GM12878 (cell line): ENCODE measurements at regions not wholly inside any gene's neighbourhood (a gene's known extent, or its start where the extent isn't known, plus 50 kb on each side); places are given as distances from the start of the nearest gene placed in this dataset.

Experiments used
- ATAC-seq: fragments of 200-7000 bp; cut with Tn5 transposase; 3 replicates; pipeline ENCODE4 v1.9.1; 2020; ENCODE audit warnings: mild to moderate bottlenecking, moderate library complexity
- BruUV-seq: library from RNA; stranded (reverse); fragments of 400-500 nt; replicated peaks from 2 replicates; lab custom pipeline; 2021; lab: Mats Ljungman, UMichigan
- CTCF ChIA-PET: fragments of 300-600 bp; sonication (Branson Sonifier 250); formaldehyde crosslinking; extraction: SDS; loops from one replicate; lab custom pipeline; 2021; ENCODE audit warnings: inconsistent platforms; lab: Yijun Ruan, JAX
- POLR2A ChIA-PET: fragments of 350-600 bp; formaldehyde crosslinking; extraction: SDS; loops from one replicate; lab custom pipeline; 2021; ENCODE audit warnings: inconsistent platforms; lab: Charles Lee
- RAD21 ChIA-PET: fragments of 300-600 bp; sonication (Branson Sonifier 250); formaldehyde crosslinking; loops from one replicate; lab custom pipeline; 2023; ENCODE audit warnings: antibody characterized with exemption; ENCODE audit not compliant: unreplicated experiment; lab: Charles Lee
- SMC1A ChIA-PET: fragments of 300-600 bp; sonication (Branson Sonifier 250); formaldehyde crosslinking; loops from one replicate; lab custom pipeline; 2023; ENCODE audit not compliant: unreplicated experiment, uncharacterized antibody; lab: Charles Lee
- DNase-seq: peaks from one replicate; pipeline ENCODE4 v3.0.0-alpha.2; 2011; ENCODE audit warnings: low read depth, low spot score
- FAIRE-seq: peaks from 3 replicates; lab custom pipeline; 2011; peaks lifted over from hg19 to GRCh38; lab: Jason Lieb, UNC
- H2AFZ ChIP-seq: 2 replicates; pipeline ENCODE4 v1.6.0; 2011; ENCODE audit warnings: low read depth, low read length, control low read depth; ENCODE audit not compliant: control insufficient read depth
- H3K27ac ChIP-seq: 2 replicates; pipeline ENCODE4 v1.5.1; 2011; ENCODE audit warnings: control low read depth; ENCODE audit not compliant: control insufficient read depth, insufficient read depth
- H3K27me3 ChIP-seq, 2 experiments: replicated peaks in 1 of 2; 2 replicates each; pipeline versions ENCODE4 v1.6.0 to v1.6.1; 2011; ENCODE audit warnings: low read length in 1 of 2; ENCODE audit not compliant: control insufficient read depth in 2 of 2, insufficient read depth in 2 of 2
- H3K36me3 ChIP-seq, 2 experiments: 2 replicates each; pipeline ENCODE4 v1.5.1; 2011; ENCODE audit warnings: low read length in 1 of 2; ENCODE audit not compliant: control insufficient read depth in 2 of 2, insufficient read depth in 2 of 2
- H3K4me1 ChIP-seq: 2 replicates; pipeline ENCODE4 v1.6.1; 2011; ENCODE audit warnings: mild to moderate bottlenecking, low read length, moderate library complexity, mixed read lengths; ENCODE audit not compliant: control insufficient read depth, insufficient read depth
- H3K4me2 ChIP-seq: 2 replicates; pipeline ENCODE4 v1.6.0; 2011; ENCODE audit warnings: control low read depth; ENCODE audit not compliant: control insufficient read depth, insufficient read depth
- H3K4me3 ChIP-seq: fragments of 200-600 bp; sonication (generic); 2 replicates; pipeline ENCODE4 v1.5.1; 2016
- H3K79me2 ChIP-seq: 2 replicates; pipeline ENCODE4 v1.6.0; 2011; ENCODE audit warnings: low read length; ENCODE audit not compliant: control insufficient read depth, insufficient read depth
- H3K9ac ChIP-seq: 2 replicates; pipeline ENCODE4 v1.8.0; 2011; ENCODE audit warnings: low read length, control low read depth, mixed read lengths; ENCODE audit not compliant: control insufficient read depth, insufficient read depth
- H3K9me3 ChIP-seq: replicated peaks from 3 replicates; pipeline ENCODE4 v1.5.1; 2011; ENCODE audit warnings: mild to moderate bottlenecking, low read length; ENCODE audit not compliant: control insufficient read depth, insufficient read depth
- H4K20me1 ChIP-seq: 2 replicates; pipeline ENCODE4 v1.6.0; 2011; ENCODE audit not compliant: control insufficient read depth, insufficient read depth
- EGR1 ChIP-seq, 2 experiments: IDR thresholded peaks; 1 replicate in 1 of 2; 2 replicates in 1 of 2; pipeline ENCODE4 v1.6.1; 2011 to 2012; ENCODE audit warnings: low read depth in 2 of 2, low read length in 2 of 2, borderline replicate concordance in 1 of 2, mild to moderate bottlenecking in 1 of 2, moderate library complexity in 1 of 2
- HCFC1 ChIP-seq: fragments of 150-350 bp; IDR thresholded peaks from 2 replicates; pipeline ENCODE4 v1.6.1; 2014; ENCODE audit warnings: low read length
- IKZF2 ChIP-seq, 2 experiments: fragments of 450-650 bp; IDR thresholded peaks; 2 replicates each; pipeline ENCODE4 v1.6.1; 2017; ENCODE audit warnings: mild to moderate bottlenecking in 2 of 2, moderate library complexity in 2 of 2
- KAT2A ChIP-seq: conservative IDR thresholded peaks from 2 replicates; pipeline ENCODE4 v1.6.1; 2011; ENCODE audit warnings: low read depth, low read length; ENCODE audit not compliant: control insufficient read depth
- KLF5 ChIP-seq: fragments of 450-650 bp; IDR thresholded peaks from 2 replicates; pipeline ENCODE4 v1.6.1; 2014; ENCODE audit warnings: mild to moderate bottlenecking; ENCODE audit not compliant: partially characterized antibody
- MEF2A ChIP-seq: IDR thresholded peaks from 2 replicates; pipeline ENCODE4 v1.6.1; 2011; ENCODE audit warnings: low read depth, mild to moderate bottlenecking, low read length, moderate library complexity; ENCODE audit not compliant: insufficient read depth
- POLR2AphosphoS5 ChIP-seq: IDR thresholded peaks from 2 replicates; pipeline ENCODE4 v1.6.1; 2011; ENCODE audit warnings: mild to moderate bottlenecking, low read length, inconsistent platforms
- RUNX3 ChIP-seq: IDR thresholded peaks from 2 replicates; pipeline ENCODE4 v1.6.1; 2012; ENCODE audit warnings: low read length, inconsistent platforms
- SIN3A ChIP-seq: IDR thresholded peaks from 2 replicates; pipeline ENCODE4 v1.6.1; 2012; ENCODE audit warnings: low read depth, low read length, improper control_type of control experiment
- SIX5 ChIP-seq: IDR thresholded peaks from 2 replicates; pipeline ENCODE4 v1.6.1; 2011; ENCODE audit warnings: mild to moderate bottlenecking, low read depth, low read length, moderate library complexity; ENCODE audit not compliant: severe bottlenecking
- SPI1 ChIP-seq: IDR thresholded peaks from 2 replicates; pipeline ENCODE4 v1.6.1; 2011; ENCODE audit warnings: low read depth, mild to moderate bottlenecking, low read length, moderate library complexity, borderline replicate concordance; ENCODE audit not compliant: insufficient read depth
- SREBF1 ChIP-seq: IDR thresholded peaks from 2 replicates; pipeline ENCODE4 v1.6.1; 2012; ENCODE audit warnings: mild to moderate bottlenecking, low read length
- ZNF24 ChIP-seq: fragments of 450-650 bp; IDR thresholded peaks from 2 replicates; pipeline ENCODE4 v1.6.1; 2017; ENCODE audit warnings: antibody characterized with exemption, mild to moderate bottlenecking
- ZZZ3 ChIP-seq: IDR thresholded peaks from 2 replicates; pipeline ENCODE4 v1.6.1; 2011; ENCODE audit warnings: low read depth; ENCODE audit not compliant: control insufficient read depth, insufficient read length
- WGBS: methylation state at CpG from one replicate; pipeline ENCODE4 v1.1.6; 2016; ENCODE audit warnings: low lambda C conversion rate; ENCODE audit not compliant: insufficient replicate concordance, insufficient coverage; ENCODE audit errors: missing lambda C conversion rate; 5-methylcytosine and 5-hydroxymethylcytosine counted together
- in situ Hi-C: fragments of 300-500 bp; cut with MboI; formaldehyde crosslinking; loops from 9 replicates; pipeline ENCODE4 v1.14.3; 2018; ENCODE audit warnings: mixed read lengths
- intact Hi-C: fragments of 100-400 bp; cut with micrococcal nuclease; formaldehyde crosslinking; loops from one replicate; pipeline ENCODE4 v1.14.2; 2022; ENCODE audit not compliant: unreplicated experiment
- TF ChIP-seq, protein P1 (sequence below): fragments of 450-650 bp; IDR thresholded peaks from 2 replicates; pipeline ENCODE4 v1.6.1; 2017; ENCODE audit warnings: mild to moderate bottlenecking, low read depth, inconsistent platforms; ENCODE audit not compliant: poor library complexity, severe bottlenecking

- H3K27ac ChIP-seq = no peak overlapping the region
- CTCF ChIA-PET = no interaction called here
- in situ Hi-C loops (no loop called here), intact Hi-C loops (no loop called here)
- SMC1A ChIA-PET = no interaction called here
- peaks cover 0 to 2% of the 10 kb centered on the region in 2 experiments; a peak in 1 of 4 replicates for H3K27me3 ChIP-seq
- H3K9me3 ChIP-seq = no peaks in the 10 kb centered on the region
- no peaks in the 10 kb centered on the region for H3K36me3 ChIP-seq
- no peaks in the 10 kb centered on the region for H3K4me1 ChIP-seq
- no peaks in the 10 kb centered on the region for H3K79me2 ChIP-seq
- no peak overlapping the region for H3K4me2 ChIP-seq
- FAIRE-seq = no peak
- H3K4me3 ChIP-seq = no peak overlapping the region
- POLR2A ChIA-PET = interaction anchor here (0.6 kb wide), 1 partner anchor 987 kb away, joined by 3 read pairs; no protein-coding TSS in a partner anchor
- WGBS = 34% methylated on average over 4 of the region's 4 CpGs
- ATAC-seq = no peak
- TF ChIP-seq SREBF1 (no peak), EGR1 (IDR thresholded peaks at IDR 0.05; ENCODE audit: borderline replicate concordance in 1 of 2, low read depth in 2 of 2, low read length in 2 of 2) (no peak), POLR2AphosphoS5 (no peak), RUNX3 (no peak), SPI1 (no peak), MEF2A (no peak), KLF5 (no peak), KAT2A (no peak), HCFC1 (no peak), ZZZ3 (no peak), SIN3A (no peak), ZNF24 (no peak), IKZF2 (IDR thresholded peaks at IDR 0.05) (no peak), SIX5 (no peak)
- TF ChIP-seq, protein P1, sequence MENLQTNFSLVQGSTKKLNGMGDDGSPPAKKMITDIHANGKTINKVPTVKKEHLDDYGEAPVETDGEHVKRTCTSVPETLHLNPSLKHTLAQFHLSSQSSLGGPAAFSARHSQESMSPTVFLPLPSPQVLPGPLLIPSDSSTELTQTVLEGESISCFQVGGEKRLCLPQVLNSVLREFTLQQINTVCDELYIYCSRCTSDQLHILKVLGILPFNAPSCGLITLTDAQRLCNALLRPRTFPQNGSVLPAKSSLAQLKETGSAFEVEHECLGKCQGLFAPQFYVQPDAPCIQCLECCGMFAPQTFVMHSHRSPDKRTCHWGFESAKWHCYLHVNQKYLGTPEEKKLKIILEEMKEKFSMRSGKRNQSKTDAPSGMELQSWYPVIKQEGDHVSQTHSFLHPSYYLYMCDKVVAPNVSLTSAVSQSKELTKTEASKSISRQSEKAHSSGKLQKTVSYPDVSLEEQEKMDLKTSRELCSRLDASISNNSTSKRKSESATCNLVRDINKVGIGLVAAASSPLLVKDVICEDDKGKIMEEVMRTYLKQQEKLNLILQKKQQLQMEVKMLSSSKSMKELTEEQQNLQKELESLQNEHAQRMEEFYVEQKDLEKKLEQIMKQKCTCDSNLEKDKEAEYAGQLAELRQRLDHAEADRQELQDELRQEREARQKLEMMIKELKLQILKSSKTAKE = no peak
- no peak for DNase-seq
- RAD21 ChIA-PET = interaction anchor here (0.7 kb wide), 1 partner anchor 103 kb away, joined by 3 read pairs; no protein-coding TSS in a partner anchor
- H3K9ac ChIP-seq = no peak overlapping the region
- no peaks in the 10 kb centered on the region for H4K20me1 ChIP-seq
- BruUV-seq = no TSS peak
- H2AFZ ChIP-seq = no peak overlapping the region
Measured at GRCh38 chr5:98657559-98657958, 115.9 kb upstream of the RGMB start.
